Fibroblast of the aortic adventitia (primary cell): ENCODE measurements at regions not wholly inside any gene's neighbourhood (a gene's known extent, or its start where the extent isn't known, plus 50 kb on each side); places are given as distances from the start of the nearest gene placed in this dataset.
"Not testable (repeated sequence)": the region's sequence is repeated elsewhere in the genome, so short reads cannot be mapped to it uniquely, and the experiment has no call there.

Experiments used
- DNase-seq: peaks from one replicate; pipeline ENCODE4 v3.0.0-alpha.2; 2010; ENCODE audit warnings: low read depth
- H3K4me3 ChIP-seq: 2 replicates; pipeline ENCODE4 v1.5.1; 2011; ENCODE audit warnings: low read depth, mild to moderate bottlenecking, control low read depth, low read length, moderate library complexity
- TF ChIP-seq, protein P1 (sequence below): IDR thresholded peaks from 2 replicates; pipeline ENCODE4 v1.5.1; 2011; ENCODE audit warnings: mild to moderate bottlenecking, low read length, control low read depth, inconsistent platforms; ENCODE audit not compliant: insufficient read depth

DNA sequence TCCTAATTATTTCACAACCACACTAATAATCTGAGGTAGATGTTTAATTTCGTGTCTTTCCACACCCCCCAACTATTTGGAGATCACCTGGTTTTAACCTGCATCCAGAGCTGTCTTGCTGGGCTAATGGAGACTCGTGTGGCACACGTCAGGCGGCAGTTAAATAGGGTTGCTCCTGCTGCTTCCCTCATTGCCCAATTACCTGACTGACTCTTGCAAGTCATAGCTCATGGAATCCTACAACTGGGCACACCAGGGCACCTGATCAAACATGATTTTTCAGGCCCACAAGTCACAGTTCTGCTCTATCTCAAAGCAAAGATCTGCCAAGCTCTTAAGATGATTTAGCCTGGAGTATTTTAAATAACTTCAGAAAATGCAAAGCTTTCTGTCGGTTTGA, 1430.4 kb upstream of the ACVR2A start:
- no peak overlapping the region for H3K4me3 ChIP-seq
- TF ChIP-seq, protein P1, sequence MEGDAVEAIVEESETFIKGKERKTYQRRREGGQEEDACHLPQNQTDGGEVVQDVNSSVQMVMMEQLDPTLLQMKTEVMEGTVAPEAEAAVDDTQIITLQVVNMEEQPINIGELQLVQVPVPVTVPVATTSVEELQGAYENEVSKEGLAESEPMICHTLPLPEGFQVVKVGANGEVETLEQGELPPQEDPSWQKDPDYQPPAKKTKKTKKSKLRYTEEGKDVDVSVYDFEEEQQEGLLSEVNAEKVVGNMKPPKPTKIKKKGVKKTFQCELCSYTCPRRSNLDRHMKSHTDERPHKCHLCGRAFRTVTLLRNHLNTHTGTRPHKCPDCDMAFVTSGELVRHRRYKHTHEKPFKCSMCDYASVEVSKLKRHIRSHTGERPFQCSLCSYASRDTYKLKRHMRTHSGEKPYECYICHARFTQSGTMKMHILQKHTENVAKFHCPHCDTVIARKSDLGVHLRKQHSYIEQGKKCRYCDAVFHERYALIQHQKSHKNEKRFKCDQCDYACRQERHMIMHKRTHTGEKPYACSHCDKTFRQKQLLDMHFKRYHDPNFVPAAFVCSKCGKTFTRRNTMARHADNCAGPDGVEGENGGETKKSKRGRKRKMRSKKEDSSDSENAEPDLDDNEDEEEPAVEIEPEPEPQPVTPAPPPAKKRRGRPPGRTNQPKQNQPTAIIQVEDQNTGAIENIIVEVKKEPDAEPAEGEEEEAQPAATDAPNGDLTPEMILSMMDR, result no peak
- DNase-seq, result no peak

DNA sequence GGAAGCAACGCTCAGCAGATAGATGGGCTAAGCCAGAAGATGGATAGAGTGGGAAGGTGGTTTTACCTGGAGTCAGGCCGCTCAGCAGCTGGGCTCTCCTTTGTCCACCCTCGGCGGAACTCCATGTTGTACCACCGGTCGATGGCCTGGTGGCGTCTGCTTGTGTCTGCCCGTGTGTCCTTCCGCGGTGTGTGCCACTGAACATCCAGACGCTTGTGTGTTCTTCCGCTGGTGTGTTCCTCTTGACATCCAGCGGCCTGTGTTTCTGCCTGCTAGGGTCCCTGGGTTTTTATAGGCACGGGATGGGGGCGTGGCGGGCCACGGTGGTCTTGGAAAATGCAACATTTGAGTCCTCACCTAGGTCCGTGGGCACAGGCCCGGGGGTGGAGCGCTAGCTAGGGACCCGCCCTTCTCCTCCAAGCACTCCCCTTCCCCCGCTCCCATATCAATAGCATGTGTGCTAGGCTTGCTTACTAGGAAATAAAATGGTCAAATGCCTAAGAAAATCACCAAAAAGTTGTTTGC, 1431.7 kb upstream of the ACVR2A start:
- no peak for DNase-seq
- no peak overlapping the region for H3K4me3 ChIP-seq
- TF ChIP-seq, protein P1, result no peak

DNA sequence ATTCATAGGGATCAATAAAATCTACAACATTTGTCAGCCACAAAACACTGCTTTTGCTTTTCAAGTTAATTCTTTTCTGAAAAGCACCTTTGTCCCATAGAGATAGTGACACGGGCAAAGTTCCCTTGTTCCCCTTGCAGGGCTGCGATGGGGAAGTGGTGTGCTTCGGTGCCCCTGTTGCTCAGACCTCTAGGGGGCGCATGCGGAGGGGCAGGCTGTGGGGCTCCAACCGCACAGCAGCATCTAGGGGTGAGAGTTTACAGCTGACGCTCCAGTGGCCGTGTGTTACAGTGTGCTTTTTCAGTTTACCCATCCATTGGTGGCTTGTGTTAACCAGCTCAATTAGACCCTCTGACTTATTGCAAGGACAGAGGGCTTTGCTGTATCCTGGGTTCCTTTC, 1432.2 kb upstream of the ACVR2A start:
- TF ChIP-seq, protein P1, result no peak
- DNase-seq, result no peak
- H3K4me3 ChIP-seq, result no peak overlapping the region

DNA sequence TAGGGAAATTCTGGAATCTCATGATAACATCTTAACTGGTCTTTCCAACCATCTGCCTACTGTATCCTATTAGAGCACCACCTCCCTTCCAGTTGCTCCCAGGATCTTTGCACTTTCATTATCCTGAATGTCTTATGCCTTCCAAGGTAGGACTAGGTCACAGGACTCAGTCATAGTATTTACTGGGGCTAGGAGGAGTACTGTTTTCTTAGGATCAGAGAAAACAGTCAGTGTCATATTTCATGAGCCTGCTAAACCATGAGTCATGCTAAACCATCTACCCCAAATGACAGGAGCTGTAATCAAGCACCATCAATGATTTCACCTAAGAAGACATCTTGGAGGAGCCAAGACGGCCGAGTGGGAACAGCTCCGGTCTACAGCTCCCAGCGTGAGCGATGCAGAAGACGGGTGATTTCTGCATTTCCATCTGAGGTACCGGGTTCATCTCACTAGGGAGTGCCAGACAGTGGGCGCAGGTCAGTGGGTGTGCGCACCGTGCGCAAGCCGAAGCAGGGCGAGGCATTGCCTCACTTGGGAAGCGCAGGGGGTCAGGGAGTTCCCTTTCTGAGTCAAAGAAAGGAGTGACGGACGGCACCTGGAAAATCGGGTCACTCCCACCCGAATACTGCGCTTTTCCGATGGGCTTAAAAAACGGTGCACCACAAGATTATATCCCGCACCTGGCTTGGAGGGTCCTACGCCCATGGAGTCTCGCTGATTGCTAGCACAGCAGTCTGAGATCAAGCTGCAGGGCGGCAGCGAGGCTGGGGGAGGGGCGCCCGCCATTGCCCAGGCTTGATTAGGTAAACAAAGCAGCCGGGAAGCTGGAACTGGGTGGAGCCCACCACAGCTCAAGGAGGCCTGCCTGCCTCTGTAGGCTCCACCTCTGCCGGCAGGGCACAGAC, 1439.2 kb upstream of the ACVR2A start:
- DNase-seq, H3K4me3 ChIP-seq: not testable (repeated sequence)

DNA sequence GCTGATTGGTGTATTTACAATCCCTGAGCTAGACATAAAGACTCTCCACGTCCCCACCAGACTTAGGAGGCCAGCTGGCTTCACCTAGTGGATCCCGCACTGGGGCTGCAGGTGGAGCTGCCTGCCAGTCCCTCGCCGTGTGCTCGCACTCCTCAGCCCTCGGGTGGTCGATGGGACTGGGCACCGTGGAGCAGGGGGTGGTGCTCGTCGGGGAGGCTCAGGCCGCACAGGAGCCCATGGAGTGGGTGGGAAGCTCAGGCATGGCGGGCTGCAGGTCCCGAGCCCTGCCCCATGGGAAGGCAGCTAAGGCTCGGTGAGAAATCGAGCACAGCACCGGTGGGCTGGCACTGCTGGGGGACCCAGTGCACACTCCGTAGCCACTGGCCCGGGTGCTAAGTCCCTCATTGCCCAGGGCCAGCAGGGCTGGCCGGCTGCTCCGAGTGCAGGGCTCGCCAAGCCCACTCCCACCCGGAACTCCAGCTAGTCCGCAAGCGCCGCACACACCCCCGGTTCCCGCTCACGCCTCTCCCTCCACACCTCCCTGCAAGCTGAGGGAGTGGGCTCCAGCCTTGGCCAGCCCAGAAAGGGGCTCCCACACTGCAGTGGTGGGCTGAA, 1441.2 kb upstream of the ACVR2A start:
- not testable (repeated sequence) for H3K4me3 ChIP-seq, DNase-seq

DNA sequence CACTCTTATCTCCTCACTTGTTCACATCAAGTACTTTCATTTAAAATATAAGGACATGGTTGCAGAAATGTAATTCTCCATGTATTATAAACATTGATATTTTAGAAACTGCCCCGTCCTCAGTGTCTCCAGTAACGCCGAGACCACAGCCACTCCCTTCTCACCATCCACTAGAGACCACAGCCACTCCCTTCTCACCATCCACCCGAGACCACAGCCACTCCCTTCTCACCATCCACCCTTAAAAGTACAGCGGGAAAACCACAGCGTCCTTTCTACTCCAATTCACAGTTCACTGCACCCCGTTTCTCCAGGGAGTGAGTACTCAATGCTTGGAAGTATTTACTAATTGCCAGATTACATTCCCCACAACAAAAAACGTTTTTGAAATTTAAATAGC, 1452.2 kb upstream of the ACVR2A start:
- TF ChIP-seq, protein P1, result no peak
- H3K4me3 ChIP-seq, result no peak overlapping the region
- no peak for DNase-seq

DNA sequence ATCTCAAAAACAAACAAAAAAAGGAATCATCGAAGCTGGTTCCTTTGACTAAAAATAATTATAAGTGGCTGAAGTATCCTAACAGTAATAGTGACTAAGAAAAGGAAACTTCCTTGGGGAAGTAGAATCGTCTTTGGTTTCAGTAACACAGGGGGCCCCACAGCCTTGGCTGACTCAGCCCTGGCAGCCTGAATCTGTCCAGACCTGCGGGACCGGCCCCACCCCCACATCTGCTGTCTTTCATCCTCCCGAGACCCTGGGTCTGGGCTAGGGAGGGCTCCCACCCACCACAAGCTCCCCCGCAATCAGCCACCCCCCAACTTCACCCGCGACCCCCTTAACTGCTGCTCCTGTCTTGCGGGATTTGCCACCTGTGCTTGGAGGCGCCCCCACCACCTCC, 1452.6 kb upstream of the ACVR2A start:
- no peak overlapping the region for H3K4me3 ChIP-seq
- TF ChIP-seq, protein P1, result no peak
- DNase-seq, result no peak
